ENCODE measurements at regions not wholly inside any gene's neighbourhood (a gene's known extent, or its start where the extent isn't known, plus 50 kb on each side); places are given as distances from the start of the nearest gene placed in this dataset.

- TF ChIP-seq POLR2A (IDR thresholded peaks at IDR 0.05), result no peak
- no peak for TF ChIP-seq CTCF (IDR thresholded peaks at IDR 0.05)
- ATAC-seq (no peak), DNase-seq (no peak)
- H3K27ac ChIP-seq, result no peak overlapping the region
- no peaks in the 10 kb centered on the region for H3K36me3 ChIP-seq
- H3K4me3 ChIP-seq, result no peak overlapping the region
- no peaks in the 10 kb centered on the region for H3K9me3 ChIP-seq
- H3K4me1 ChIP-seq, result no peaks in the 10 kb centered on the region
- intact Hi-C loops (cut with DNase I), result no loop called here
- H3K27me3 ChIP-seq, result peaks cover 0 to 22% (median 7%) of the 10 kb centered on the region in 9 donors
These were observed 170.0 kb downstream of the ENGASE start for GRCh38 chr17:79244665-79245064.

- H3K9me3 ChIP-seq, result no peaks in the 10 kb centered on the region
- H3K27ac ChIP-seq, result no peak overlapping the region
- peaks cover 0 to 28% (median 7%) of the 10 kb centered on the region in 9 donors for H3K27me3 ChIP-seq
- TF ChIP-seq POLR2A (IDR thresholded peaks at IDR 0.05) (no peak), CTCF (IDR thresholded peaks at IDR 0.05) (no peak)
- H3K4me3 ChIP-seq, result no peak overlapping the region
- ATAC-seq, result no peak
- no peaks in the 10 kb centered on the region for H3K36me3 ChIP-seq
- intact Hi-C loops (cut with DNase I), result no loop called here
- H3K4me1 ChIP-seq, result no peaks in the 10 kb centered on the region
- no peak for DNase-seq
- 88 to 95% (median 92%) methylated on average over 8 of the region's 8 CpGs for WGBS, 4 donors
These were observed 169.4 kb downstream of the ENGASE start for GRCh38 chr17:79243996-79244395.

DNA sequence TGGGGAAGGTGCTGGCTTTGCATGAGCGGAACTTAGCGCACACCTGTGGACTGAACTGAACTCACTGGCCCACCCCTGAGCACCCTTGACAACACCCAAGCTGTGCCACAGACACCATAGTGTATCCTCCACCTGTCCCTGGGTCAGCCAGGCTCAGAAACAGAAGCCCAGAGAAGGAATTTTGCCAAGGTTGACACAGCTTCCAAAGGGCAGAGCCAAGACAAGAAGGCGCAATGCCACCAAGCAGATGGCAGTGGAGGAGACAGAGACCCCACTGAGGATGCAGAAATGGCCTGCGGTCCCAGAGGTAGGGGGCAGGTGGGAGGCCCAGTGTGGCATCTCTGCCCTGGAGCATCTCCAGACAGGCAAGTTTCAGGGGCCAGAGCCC lies 169.0 kb downstream of the ENGASE start:
- no peak overlapping the region for H3K27ac ChIP-seq
- peaks cover 0 to 24% (median 6%) of the 10 kb centered on the region in 9 donors for H3K27me3 ChIP-seq
- H3K4me1 ChIP-seq, result no peaks in the 10 kb centered on the region
- DNase-seq, result no peak
- no peaks in the 10 kb centered on the region for H3K9me3 ChIP-seq
- H3K36me3 ChIP-seq, result no peaks in the 10 kb centered on the region
- no peak for ATAC-seq
- intact Hi-C loops (cut with DNase I), result no loop called here
- no peak for TF ChIP-seq POLR2A (IDR thresholded peaks at IDR 0.05)
- no peak for TF ChIP-seq CTCF (IDR thresholded peaks at IDR 0.05)
- H3K4me3 ChIP-seq, result no peak overlapping the region
- WGBS, 4 donors, result 93 to 98% (median 95%) methylated on average over 4 of the region's 4 CpGs

DNA sequence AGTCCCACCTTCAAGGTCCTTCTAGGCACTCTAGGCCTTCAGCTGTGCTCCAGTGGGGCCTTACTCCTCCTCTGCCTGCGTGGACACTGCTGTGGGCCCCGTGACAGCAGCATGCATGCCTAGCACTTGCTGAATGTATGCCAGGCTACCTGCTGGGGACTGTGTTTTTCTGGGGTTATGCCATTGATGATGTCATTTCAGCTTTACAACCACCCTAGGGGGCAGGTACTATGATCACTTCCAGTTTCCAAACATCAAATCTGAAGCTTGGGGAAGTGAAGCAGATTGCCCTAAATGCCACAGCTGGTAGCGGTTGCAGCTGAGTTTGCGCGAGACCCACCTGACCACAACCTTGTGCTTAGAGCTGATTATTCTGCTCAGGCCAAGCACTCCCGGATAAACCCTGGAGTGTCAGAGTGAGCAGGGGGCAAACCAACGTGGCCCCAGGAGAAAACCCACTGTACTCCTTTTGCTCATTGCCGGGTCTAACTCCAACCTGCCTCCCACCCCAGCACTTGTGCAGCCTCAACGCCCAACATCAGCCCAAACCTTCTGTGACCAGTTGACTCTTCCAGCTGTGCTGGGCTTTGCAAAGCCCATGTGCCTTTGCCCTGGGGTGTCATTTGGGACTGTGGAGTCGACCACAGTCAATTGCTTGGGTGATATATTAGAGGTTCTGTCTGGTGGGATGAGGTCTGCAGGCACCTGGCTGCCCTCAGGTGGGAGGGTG lies 168.4 kb downstream of the ENGASE start:
- no peak overlapping the region for H3K4me3 ChIP-seq
- H3K27ac ChIP-seq, result no peak overlapping the region
- intact Hi-C loops (cut with DNase I), result no loop called here
- 61 to 73% (median 65%) methylated on average over 6 to 10 of the region's 10 CpGs for WGBS, 4 donors
- peaks cover 0 to 22% (median 5%) of the 10 kb centered on the region in 9 donors for H3K27me3 ChIP-seq
- TF ChIP-seq CTCF (IDR thresholded peaks at IDR 0.05) (no peak), POLR2A (IDR thresholded peaks at IDR 0.05) (no peak)
- no peaks in the 10 kb centered on the region for H3K36me3 ChIP-seq
- no peaks in the 10 kb centered on the region for H3K9me3 ChIP-seq
- DNase-seq, result no peak
- no peak for ATAC-seq
- H3K4me1 ChIP-seq, result no peaks in the 10 kb centered on the region
